Neural progenitor cell (in vitro differentiated cells): ENCODE measurements at regions not wholly inside any gene's neighbourhood (a gene's known extent, or its start where the extent isn't known, plus 50 kb on each side); places are given as distances from the start of the nearest gene placed in this dataset.

Experiments
- CTCF ChIP-seq: fragments of 200-600 bp; sonication (generic); IDR thresholded peaks from 2 replicates; pipeline ENCODE4 v1.5.1; 2017; ENCODE audit warnings: antibody characterized with exemption, mild to moderate bottlenecking
- EZH2 ChIP-seq: fragments of 200-600 bp; sonication (generic); IDR thresholded peaks from 2 replicates; pipeline ENCODE4 v1.6.1; 2017; ENCODE audit warnings: antibody characterized with exemption, mild to moderate bottlenecking, moderate library complexity

GRCh38 chr14:104431351-104431928 lies 148.1 kb upstream of the C14orf180 start:
- TF ChIP-seq CTCF (no peak), EZH2 (no peak)
